Adrenal gland (tissue), 5 donors: ENCODE measurements at regions not wholly inside any gene's neighbourhood (a gene's known extent, or its start where the extent isn't known, plus 50 kb on each side); places are given as distances from the start of the nearest gene placed in this dataset.

Experiments
- CTCF ChIP-seq, 6 experiments: fragments of 450-650 bp in 4 of 6; fragments of 200-600 bp in 2 of 6; sonication (generic) in 1 of 6; IDR thresholded peaks; 1 replicate in 5 of 6; 2 replicates in 1 of 6; pipeline versions ENCODE4 v1.5.1 to v1.8.0; 2016 to 2021; ENCODE audit warnings: antibody characterized with exemption in 6 of 6, mild to moderate bottlenecking in 2 of 6, moderate library complexity in 1 of 6
- POLR2A ChIP-seq, 2 donors: fragments of 450-650 bp; IDR thresholded peaks; one replicate each; pipeline ENCODE4 v1.6.1; 2017; ENCODE audit warnings: antibody characterized with exemption in 2 of 2, mild to moderate bottlenecking in 2 of 2, moderate library complexity in 1 of 2
- donor health status: DM: no; HTN: no; CAD: no.

- no peak for TF ChIP-seq POLR2A (IDR thresholded peaks at IDR 0.05)
- no peak for TF ChIP-seq CTCF (IDR thresholded peaks at IDR 0.05)
These were observed 160.8 kb downstream of the GXYLT1 start for GRCh38 chr12:41983856-41984255.
